ENCODE measurements at regions not wholly inside any gene's neighbourhood (a gene's known extent, or its start where the extent isn't known, plus 50 kb on each side); places are given as distances from the start of the nearest gene placed in this dataset.
"Not testable (repeated sequence)": the region's sequence is repeated elsewhere in the genome, so short reads cannot be mapped to it uniquely, and the experiment has no call there.

DNA sequence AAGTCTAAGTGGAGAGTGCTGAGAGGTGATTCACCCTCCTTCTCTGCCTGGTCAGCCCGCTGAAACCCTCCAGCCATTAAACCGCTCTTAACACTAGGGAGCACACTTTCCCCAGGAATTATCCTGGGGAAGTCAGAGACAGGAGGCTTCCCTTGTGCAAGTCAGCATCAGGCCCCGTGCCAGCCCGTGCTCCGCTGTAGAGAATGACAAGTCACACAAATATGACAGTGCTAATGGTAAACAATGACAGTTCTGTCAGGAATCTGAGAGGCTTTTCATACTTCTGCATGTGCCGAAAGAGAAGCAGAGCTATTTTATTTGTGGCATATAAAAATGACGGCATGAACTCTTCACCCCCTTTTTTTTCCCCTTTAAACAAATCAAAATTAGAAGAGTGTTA lies 816.9 kb upstream of the SLC10A2 start:
- ATAC-seq = peak; percentile 85 to 99 (median 92)
- TF ChIP-seq, protein P1, sequence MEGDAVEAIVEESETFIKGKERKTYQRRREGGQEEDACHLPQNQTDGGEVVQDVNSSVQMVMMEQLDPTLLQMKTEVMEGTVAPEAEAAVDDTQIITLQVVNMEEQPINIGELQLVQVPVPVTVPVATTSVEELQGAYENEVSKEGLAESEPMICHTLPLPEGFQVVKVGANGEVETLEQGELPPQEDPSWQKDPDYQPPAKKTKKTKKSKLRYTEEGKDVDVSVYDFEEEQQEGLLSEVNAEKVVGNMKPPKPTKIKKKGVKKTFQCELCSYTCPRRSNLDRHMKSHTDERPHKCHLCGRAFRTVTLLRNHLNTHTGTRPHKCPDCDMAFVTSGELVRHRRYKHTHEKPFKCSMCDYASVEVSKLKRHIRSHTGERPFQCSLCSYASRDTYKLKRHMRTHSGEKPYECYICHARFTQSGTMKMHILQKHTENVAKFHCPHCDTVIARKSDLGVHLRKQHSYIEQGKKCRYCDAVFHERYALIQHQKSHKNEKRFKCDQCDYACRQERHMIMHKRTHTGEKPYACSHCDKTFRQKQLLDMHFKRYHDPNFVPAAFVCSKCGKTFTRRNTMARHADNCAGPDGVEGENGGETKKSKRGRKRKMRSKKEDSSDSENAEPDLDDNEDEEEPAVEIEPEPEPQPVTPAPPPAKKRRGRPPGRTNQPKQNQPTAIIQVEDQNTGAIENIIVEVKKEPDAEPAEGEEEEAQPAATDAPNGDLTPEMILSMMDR (IDR thresholded peaks at IDR 0.05) = peak in 8 of 9 donors; percentile 17 to 64 (median 52)
- peak overlapping the region in 3 of 10 donors; percentile 16 to 27 (median 23) for H3K4me3 ChIP-seq
- H3K27me3 ChIP-seq = no peaks in the 10 kb centered on the region
- WGBS, 2 donors = 2 to 3% methylated on average over 7 of the region's 7 CpGs
- no peak overlapping the region for H3K27ac ChIP-seq
- peak; percentile 70 to 77 for DNase-seq
- H3K4me1 ChIP-seq = no peaks in the 10 kb centered on the region
- no peaks in the 10 kb centered on the region for H3K36me3 ChIP-seq
- intact Hi-C loops (cut with DNase I) = no loop called here
- no peaks in the 10 kb centered on the region for H3K9me3 ChIP-seq

DNA sequence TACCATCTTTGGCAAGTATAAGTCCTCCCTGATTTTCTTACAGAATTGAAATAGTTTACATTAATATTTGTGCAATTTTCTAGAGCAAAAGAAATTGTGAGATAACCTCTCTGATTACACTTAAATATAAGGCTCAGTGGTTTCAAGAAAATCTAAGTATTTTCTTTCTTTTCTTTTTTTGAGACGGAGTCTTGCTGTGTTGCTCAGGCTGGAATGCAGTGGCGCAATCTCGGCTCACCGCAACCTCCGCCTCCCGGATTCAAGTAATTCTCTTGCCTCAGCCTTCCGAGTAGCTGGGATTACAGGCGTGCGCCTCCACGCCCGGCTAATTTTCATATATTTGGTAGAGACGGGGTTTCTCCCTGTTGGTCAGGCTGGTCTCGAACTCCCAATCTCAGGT lies 813.9 kb upstream of the SLC10A2 start:
- 95% methylated on average over 13 of the region's 13 CpGs for WGBS, 2 donors
- DNase-seq; H3K4me3 ChIP-seq; ATAC-seq; H3K27ac ChIP-seq; H3K36me3 ChIP-seq; intact Hi-C loops (cut with DNase I); H3K9me3 ChIP-seq; H3K4me1 ChIP-seq; H3K27me3 ChIP-seq: not testable (repeated sequence)

DNA sequence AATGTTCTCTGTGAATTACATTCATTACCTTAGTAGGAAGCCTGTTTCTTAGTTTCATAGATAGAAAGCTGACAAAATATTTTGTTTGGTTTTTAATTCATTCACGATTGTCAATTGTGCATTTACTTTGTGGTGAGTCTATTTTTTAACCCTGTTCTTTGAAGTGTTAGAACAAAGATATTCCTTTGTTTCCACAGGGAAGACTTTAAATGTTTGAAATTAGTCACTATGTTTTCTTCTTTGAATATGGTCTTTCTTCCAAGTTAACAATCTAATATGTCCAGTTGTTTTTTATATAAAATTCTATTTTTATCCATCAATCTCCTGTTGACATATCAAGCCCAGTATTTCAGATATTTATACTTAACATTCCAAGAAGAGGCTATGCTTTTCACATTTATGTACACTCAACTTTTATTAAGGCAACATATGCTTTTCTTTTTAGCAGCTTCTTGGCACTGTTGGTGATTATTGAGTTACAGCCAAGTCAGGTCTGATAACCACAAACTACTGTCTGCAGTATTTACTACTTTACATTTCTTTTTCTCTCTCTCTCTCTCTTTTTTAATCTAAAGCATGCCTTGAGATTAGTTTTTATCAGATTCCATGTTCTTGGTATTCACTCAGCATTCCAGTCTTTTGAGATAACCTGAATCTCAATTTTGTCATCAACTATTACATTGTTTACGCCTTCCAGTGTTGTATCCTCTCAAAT lies 812.8 kb upstream of the SLC10A2 start:
- no peaks in the 10 kb centered on the region for H3K9me3 ChIP-seq
- H3K27ac ChIP-seq = no peak overlapping the region
- 65 to 71% methylated on average over 2 of the region's 2 CpGs for WGBS, 2 donors
- intact Hi-C loops (cut with DNase I) = no loop called here
- H3K36me3 ChIP-seq = no peaks in the 10 kb centered on the region
- ATAC-seq (no peak), DNase-seq (no peak)
- H3K4me3 ChIP-seq = no peak overlapping the region
- H3K27me3 ChIP-seq = no peaks in the 10 kb centered on the region
- TF ChIP-seq, protein P1 (IDR thresholded peaks at IDR 0.05) = no peak
- no peaks in the 10 kb centered on the region for H3K4me1 ChIP-seq

DNA sequence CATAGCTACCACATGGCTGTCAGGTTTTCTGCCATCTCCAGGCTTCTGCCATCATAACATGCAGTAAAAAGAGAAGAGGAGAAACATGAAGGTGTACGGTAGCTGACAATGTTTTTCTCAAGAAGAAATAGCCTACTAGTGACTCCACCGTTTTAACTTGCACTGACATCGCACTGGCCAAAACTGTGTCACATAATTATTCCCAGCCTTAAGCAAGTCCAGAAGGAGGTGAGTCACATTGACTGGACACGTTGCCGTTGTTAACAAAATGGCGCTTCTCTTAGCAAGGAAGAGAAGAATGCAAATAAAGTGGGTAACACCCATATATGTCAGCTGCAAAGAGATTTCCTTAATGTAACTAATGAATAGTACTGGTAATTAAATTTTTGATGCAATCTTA lies 810.4 kb upstream of the SLC10A2 start:
- no peaks in the 10 kb centered on the region for H3K27me3 ChIP-seq
- DNase-seq = no peak
- no peak for ATAC-seq
- no peaks in the 10 kb centered on the region for H3K4me1 ChIP-seq
- H3K4me3 ChIP-seq = no peak overlapping the region
- H3K36me3 ChIP-seq = no peaks in the 10 kb centered on the region
- intact Hi-C loops (cut with DNase I) = no loop called here
- no peak overlapping the region for H3K27ac ChIP-seq
- 95% methylated on average over 6 of the region's 6 CpGs for WGBS, 2 donors
- H3K9me3 ChIP-seq = no peaks in the 10 kb centered on the region
- TF ChIP-seq, protein P1 (IDR thresholded peaks at IDR 0.05) = no peak

DNA sequence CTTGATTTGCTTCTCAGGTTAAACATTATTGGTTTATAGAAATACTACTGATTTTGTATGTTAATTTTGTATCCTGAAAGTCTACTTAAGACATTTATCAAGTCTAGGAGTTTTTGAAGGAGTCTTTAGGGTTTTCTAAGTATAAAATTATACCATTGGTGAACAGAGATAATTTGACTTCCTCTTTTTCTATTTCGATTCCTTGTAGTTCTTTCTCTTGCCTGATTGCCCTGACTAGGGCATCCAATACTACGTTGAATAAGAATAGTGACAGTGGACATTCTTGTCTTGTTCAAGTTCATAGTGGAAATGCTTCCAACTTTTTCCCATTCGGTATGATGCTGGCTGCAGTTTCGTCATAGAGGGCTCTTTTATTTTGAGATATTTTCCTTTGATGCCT lies 807.5 kb upstream of the SLC10A2 start:
- Histone ChIP-seq H3K27me3 (no peaks in the 10 kb centered on the region), H3K27ac (no peak overlapping the region), H3K9me3 (peaks cover 0 to 7% (median 0%) of the 10 kb centered on the region in 11 donors), H3K36me3 (no peaks in the 10 kb centered on the region), H3K4me3 (no peak overlapping the region), H3K4me1 (no peaks in the 10 kb centered on the region)
- DNase-seq (no peak), ATAC-seq (no peak)
- intact Hi-C loops (cut with DNase I) = no loop called here
- WGBS, 2 donors = 63 to 83% methylated on average over 4 of the region's 4 CpGs
- TF ChIP-seq, protein P1 (IDR thresholded peaks at IDR 0.05) = no peak
